GM19351 (cell line): ENCODE measurements at regions not wholly inside any gene's neighbourhood (a gene's known extent, or its start where the extent isn't known, plus 50 kb on each side); places are given as distances from the start of the nearest gene placed in this dataset.
"Not testable (repeated sequence)": the region's sequence is repeated elsewhere in the genome, so short reads cannot be mapped to it uniquely, and the experiment has no call there.

Experiments
- ATAC-seq: cut with Tn5 transposase; IDR thresholded peaks from one replicate; pipeline ENCODE4 v1.9.1; 2021; ENCODE audit warnings: mild to moderate bottlenecking, moderate library complexity; ENCODE audit not compliant: unreplicated experiment

DNA sequence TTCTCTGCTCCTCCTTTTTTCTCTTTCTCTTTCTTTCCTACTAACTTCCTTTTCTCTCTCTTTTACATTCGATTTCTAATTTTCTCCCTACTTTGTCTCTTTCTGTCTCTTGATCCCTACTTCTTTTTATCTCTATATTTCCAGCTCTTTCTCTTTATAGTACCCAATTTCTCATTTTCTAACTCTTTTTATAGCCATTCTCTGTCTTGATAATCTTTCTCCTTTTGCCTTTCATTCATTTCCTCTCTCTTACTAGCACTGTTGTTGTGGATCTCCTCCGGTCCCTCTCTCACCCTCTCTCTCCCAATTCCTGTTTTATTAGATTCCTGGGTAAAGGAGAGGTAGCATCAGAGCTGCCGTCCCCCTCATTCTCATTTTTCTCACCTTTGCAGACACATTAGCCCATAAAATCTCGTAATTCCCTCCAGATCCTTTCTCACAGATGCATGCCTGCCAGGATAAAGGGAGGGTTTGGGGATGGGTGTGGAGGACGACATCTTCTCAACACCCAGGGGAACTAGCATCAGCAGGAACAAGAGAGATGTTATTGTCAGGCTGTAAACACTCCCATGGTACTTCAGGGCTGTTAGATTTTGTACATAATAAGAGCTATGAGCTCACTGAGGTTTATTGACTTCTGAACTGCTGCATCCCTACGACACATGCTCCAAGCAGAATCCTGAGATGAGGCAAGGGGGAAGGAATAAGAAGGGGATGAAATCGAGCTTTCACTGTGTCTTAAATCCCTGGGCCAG is 159.0 kb upstream of the GALNT2 start:
- no peak for ATAC-seq

DNA sequence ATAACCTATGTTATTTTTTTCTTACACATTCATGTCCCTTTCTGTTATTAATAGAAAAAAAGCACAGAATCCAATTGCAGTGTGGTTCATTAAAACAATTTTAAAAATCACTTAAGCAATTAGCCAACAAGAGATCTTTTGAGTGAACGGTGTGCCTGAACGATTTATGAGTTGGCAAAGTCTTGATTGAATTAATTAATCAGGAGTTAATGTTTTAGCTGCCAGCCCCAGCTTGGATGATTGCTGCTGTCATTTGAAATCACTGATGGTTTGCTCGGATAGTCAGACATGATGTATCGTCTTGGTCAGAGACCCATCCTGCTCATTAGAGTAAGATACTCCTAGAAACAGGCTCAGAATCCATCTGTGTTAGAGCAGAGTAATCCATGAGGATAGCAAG is 158.3 kb upstream of the GALNT2 start:
- ATAC-seq = no peak

DNA sequence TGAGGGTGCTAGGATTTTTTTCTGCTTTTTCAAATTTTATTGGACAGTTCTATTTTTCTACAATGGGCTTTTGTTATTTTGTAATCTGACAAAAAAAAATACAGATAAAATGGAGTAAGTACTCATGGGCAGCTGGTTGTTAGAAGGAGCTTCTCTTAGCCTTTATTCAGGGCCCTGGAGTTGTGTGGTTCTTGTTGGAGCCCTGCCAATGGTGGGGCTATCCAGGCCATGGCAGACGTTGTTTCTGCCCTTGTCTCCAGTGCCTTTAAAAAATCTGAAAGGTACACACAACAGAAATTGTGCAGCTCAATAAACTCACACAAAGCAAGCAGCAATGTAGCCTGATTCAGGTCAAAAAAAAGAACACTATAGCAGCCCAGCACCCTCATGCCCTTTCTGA is 153.5 kb upstream of the GALNT2 start:
- ATAC-seq = no peak

DNA sequence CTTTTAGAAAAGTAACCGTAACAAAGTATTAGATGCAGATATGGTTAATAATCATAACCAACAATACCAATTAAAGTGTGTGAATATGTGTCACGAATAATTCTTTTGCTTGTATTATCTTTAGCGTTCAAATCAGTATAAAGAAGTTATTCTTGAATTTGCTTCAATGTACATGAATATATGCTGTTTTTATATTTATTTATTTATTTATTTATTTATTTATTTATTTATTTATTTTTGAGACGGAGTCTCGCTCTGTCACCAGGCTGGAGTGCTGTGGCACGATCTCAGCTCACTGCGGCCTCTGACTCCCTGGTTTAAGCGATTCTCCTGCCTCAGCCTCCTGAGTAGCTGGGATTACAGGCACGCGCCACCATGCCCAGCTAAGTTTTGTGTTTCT is 147.6 kb upstream of the GALNT2 start:
- not testable (repeated sequence) for ATAC-seq

DNA sequence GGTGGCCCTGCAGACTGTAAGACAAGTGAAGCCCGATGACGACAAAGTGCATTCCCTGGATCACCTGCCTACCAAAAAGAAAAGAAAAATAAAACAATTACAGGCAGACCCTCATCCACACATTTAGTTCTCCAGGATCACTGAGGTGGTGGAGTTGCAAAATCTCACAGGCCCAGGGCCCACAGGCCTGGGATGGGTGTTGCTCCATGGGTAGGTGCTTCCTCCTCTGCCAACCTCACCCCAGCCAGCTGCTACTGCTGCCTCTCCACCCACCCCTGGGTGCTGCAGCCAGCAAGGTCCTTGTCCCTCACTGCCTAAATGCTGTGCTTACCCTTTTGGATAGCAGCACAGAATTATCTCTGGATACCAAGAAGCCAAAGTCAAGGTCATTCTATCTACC is 146.4 kb upstream of the GALNT2 start:
- no peak for ATAC-seq

DNA sequence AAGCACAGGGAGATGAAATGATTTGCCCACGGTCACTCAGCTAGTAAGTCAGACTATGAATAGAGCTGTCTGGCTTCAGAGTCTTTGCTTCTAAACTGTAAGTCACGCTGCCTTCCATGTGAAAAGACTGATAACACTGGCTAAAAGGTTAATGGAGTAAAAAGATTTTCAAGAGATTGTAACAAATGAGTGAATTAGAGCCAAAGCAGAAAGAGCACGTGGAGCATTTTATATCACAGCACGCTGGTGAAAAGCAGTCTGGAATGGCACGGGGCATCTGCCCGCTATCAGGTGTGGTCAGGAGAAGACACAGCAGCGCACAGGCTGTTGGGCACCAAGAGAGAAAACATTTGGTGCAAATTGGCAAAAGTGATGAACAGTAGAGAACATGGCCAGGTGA is 144.8 kb upstream of the GALNT2 start:
- no peak for ATAC-seq

DNA sequence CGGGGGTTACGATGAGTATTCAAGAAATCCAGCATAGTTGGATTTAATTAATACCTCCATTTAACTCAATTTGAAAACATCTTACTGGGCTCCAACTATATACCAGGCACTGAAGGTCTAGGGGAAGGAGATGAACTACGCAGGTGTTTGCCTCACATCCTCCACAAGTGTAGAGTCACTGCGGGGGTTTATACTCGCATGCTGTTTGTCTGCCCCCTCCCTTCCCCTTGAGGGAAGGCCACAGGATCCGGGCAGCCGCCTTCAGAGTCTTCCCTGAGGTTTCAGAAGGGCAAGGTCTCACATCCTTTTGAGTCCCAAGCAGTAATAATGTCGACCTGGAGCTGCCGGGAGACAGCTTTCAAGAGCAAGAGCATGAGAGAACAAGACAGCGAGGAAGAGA is 142.4 kb upstream of the GALNT2 start:
- ATAC-seq = no peak

DNA sequence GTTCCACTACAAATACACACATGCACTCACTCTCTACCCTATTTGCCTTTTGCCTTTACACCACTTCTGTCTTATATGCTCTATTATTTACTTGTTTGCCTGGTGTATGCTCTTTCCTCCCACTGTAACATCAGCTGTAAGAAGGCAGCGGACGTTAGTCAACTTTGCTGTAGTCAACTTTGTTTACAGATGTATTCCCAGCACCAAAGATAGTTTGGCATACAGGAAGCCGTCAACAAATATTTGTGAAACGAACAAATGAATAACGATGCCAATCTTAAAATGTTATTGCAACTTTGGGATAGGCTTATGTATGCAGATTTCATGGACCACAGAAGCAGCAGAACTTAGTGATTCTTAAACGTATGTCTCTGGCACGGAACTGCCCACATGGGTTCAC is 138.3 kb upstream of the GALNT2 start:
- ATAC-seq = no peak

DNA sequence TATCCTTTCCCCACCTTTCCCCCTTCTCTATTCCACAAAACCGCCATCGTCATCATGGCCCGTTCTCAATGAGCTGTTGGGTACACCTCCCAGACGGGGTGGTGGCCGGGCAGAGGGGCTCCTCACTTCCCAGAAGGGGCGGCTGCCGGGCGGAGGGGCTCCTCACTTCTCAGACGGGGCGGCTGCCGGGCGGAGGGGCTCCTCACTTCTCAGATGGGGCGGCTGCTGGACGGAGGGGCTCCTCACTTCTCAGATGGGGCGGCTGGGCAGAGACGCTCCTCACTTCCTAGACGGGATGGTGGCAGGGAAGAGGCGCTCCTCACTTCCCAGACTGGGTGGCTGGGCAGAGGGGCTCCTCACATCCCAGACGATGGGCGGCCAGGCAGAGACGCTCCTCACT is 135.3 kb upstream of the GALNT2 start:
- not testable (repeated sequence) for ATAC-seq

DNA sequence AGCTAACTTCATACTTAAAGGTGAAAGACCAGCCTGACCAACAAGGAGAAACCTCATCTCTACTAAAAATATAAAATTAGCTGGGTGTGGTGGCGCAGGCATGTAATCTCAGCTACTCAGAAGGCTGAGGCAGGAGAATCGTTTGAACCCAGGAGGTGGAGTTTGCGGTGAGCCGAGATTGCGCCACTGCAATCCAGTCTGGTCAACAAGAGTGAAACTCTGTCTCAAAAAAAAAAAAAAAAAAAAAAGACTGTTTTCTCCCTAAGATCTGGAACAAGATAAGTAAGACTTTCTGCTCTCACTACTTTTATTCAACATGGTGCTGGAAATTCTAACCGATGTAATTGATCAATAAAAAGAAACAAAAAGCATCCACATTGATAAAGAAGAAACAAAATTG is 131.9 kb upstream of the GALNT2 start:
- ATAC-seq = not testable (repeated sequence)

DNA sequence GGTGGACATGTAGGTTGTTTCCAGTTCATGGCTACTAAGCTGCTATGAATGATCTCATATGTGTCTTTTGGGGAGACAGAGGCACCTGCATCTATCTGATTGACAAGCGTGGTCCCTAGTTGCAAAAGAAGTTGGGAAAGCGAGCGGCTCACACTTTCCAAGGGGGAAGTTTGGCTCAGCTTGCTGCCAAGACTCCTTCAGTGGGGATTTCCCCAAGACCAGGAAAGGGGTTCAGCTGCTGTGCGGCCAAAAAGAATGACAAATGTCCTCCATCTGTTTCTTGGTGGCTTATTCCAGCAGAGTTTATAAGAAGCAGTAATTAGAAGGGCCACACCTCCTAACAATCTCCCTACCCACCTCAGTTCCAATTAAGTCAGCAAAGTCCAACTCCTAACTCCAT is 128.5 kb upstream of the GALNT2 start:
- no peak for ATAC-seq

DNA sequence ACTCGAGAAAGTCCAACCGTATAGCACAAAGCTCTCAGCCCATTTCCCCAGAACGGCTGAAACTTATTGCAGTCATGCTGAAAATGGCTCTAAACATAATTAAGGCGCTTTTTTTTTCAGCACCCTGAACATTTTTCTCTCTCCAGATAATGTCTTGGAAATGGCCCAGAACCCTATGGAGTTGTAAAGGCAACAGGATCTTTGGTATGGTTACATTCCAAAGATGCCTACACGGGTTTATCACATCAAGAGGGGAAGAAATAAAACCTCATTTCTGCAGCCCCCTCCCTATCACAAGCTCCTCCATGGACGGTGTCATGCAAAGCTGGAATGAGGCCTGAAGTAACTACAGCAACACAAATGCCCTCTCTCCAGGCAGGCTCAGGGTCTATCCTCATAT is 126.4 kb upstream of the GALNT2 start:
- no peak for ATAC-seq

DNA sequence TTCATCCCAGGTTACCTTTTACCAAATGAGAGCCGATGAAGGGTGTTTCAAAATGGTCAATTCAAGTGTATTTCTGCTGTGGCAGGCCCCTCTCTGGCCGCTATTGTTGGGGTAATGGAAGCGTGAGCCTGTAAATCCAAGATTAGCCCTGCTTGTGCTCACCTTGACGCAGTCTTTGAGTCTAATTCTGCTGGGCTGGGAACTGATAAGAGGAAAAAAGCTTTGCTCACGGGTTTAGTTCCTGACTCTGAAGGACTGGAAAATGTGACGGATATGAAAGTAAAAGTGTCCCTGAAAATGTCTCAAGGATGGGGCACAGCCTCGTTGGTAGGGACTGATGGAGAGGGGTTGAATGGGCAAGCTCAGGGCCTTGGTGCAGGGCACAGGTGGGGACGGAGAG is 125.9 kb upstream of the GALNT2 start:
- no peak for ATAC-seq

DNA sequence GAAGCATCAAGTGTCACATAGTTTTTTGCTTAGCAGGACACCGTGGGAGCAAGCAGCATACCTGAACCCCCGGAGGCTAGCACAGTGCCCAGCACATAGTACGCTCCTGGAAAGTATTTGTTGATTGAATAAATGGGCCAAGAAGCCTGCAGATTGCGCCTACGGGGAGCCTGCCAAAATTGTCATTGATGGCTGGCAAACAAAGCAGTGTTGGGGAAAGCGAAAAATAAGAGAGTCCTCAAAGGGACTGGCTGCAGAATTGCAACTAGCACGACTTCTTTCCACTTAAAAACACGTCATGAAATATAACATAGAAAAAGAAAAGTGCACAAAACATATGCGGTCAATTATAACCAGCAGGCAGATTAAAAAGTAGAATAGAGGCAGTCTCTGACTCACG is 125.2 kb upstream of the GALNT2 start:
- no peak for ATAC-seq

DNA sequence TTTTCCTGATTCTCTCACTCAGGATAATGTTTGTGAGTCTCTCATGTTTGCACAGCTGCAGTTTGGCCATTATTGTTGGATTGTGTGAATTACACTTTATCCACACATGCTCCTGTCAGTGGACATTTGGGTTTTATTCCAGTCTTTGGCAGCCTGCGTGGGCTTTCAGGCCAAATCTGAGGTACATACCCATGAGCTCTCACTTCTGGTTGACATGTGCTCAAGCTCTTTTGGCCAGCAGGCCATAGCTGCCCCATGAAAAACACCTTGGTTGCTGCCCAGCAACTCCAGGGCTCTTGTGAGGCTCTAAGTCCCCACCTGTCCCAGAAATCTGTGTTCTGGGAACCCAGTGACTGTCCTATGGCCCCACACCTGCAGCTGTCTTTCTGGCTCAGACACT is 124.5 kb upstream of the GALNT2 start:
- no peak for ATAC-seq

DNA sequence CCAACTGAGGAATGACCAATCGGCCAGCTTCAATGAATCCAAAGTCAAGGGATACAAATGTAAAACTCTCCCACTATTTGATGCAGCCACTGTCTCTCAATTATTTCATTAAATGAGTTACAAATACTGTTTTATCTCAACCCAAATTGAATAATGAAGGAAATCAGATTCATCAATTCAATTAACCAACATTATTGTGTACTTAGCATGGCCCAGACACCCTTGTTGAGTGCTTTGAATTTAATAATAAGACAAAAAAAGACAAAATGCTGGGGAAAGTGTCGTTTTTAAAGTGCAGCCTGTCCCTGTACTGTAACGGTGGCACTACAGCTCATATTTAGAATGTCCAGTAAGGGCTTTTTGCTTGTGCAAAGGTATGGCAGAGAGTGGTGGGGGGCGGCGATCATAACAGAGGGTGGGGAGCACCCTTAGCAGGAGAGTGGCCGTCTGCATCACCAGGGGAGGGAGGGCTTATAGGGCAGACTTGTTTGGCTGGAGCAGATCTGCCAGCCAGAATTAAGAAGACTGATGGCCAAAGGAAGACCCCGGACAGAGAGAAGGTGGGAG is 123.8 kb upstream of the GALNT2 start:
- no peak for ATAC-seq

DNA sequence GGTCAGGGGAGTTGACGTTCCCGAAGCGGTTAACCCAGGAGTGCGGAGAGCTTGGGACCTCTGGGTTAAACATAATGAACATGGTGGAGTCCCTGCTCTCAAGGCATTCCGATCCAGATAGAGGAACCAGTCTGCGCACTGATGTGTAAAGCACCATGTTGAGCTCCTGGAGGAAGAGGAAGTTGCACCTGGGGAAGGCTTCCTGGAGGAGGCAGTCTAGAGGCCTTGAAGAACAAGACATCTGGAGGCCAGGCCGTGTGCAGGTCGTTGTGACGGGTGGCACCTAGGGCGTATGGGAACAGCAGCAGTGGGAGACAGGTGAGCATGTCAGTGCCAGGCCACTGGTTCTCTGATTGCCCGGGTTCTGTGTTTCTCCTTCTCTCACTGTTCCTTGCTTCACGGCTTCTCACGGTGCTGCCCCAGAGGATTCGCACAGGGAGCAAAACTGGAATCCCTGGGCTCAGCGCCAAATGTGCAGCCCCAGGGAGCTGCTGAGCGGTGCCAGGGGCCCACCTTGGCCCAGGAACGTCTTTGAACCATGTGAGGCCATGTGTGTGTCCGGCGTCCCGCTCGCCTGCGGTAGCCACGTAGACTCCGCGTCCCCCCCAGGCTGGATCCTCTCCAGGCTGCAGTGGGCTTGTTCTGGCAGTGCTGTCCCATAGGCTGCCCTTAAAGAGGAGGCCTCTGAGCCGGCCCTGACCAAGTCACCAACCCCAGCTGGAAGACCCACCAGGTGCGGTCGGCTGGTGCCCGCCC is 122.9 kb upstream of the GALNT2 start:
- no peak for ATAC-seq

DNA sequence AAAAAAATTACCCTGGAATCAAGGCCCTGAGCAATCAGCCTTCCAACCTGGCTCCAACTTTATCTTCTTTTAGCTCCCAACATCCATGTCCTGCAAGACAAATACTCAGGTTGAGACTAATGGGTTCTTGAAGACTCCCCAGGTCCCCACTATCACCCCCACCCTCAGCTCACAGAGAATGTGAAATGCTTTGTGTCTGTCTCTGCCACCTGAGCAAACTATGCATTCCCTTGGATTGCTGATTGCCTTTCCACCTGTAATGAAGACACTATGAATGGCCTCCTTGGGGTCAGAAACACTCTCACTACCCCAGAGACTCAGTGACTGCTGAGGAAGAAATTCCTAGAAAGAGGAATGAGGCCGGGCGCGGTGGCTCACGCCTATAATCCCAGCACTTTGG is 121.2 kb upstream of the GALNT2 start:
- no peak for ATAC-seq

DNA sequence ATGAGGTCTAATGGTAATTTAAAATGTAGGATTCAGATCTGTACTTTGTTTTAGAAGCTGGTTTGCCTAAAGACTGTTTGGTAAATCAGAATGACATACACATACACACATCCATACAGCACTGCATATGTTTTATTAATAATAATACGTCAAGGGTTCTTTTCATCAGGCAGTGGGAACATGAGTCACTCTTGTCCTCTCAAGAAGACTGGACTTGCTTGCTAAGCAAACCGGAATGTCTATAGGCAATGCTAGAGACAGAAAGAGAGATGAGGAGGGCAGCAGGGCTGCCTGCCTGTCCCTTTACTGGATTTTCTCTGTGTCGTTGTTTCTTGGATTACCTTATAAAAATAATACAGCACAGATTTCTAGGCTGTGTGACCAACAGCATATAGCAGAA is 119.1 kb upstream of the GALNT2 start:
- ATAC-seq = no peak

DNA sequence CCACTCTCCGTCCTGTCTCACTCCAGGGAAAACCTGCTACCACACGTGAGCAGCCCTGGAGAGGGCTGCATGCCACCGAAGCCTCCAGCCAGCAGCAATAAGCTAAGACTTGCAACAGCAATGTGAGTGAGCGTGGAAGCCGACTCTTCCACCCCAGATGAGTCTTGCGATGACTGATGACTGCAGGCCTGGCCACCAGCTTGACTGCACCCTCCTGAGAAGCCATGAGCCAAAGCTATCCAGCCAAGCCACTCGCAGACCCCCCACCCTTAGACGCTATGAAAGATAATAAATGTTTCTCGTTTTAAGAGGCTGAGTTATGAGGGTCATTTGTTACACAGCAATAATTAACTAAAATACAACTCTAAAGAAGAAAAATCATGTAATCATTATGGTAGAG is 118.6 kb upstream of the GALNT2 start:
- no peak for ATAC-seq

DNA sequence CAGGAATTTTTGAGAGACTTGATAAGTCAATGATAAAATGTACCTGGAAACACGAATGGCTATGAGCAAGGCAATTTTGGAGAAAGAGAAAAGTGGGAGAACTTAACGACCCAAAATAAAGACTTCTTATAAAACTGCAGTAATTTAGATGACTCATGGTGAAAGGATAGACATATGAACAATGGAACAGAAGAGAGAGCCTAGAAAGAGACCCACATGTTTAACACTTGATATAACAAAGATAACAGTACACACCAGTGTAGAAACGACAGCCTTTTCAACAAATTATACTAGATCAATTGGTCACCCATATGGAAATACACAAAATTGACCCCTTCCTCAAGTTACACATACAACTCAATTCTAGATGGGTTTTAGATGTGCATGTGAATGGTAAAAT is 117.5 kb upstream of the GALNT2 start:
- ATAC-seq = no peak

DNA sequence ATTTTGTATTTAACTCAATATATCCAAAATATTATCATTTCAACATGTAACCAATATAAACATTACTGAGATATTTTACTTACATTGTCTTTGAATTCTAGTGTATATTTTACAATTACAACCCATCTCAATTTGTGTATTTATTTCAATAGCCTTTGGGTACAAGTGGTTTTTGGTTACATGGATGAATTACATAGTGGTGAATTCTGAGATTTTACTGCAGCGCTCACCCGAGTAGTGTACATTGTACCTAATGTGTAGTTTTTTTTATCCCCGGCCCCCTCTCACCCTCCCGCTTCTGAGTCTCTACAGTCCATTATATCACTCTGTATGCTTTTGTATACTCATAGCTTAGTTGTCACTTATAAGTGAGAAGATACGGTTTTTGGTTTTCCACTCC is 117.0 kb upstream of the GALNT2 start:
- ATAC-seq = no peak
